ENCODE measurements at regions not wholly inside any gene's neighbourhood (a gene's known extent, or its start where the extent isn't known, plus 50 kb on each side); places are given as distances from the start of the nearest gene placed in this dataset.
A peak's percentile ranks its signal among the peaks of the same experiment; 100 is the strongest.

GRCh38 chr2:226585130-226585561, 214.5 kb downstream of the IRS1 start:
- no peak for DNase-seq (ENCODE audit: low read depth)
- H3K4me3 ChIP-seq (ENCODE audit: low read depth, low read length) = no peak overlapping the region

GRCh38 chr2:226584518-226585055, 215.0 kb downstream of the IRS1 start:
- no peak for DNase-seq (ENCODE audit: low read depth)
- H3K4me3 ChIP-seq (ENCODE audit: low read depth, low read length) = no peak overlapping the region

- peak; percentile 56 for DNase-seq (ENCODE audit: low read depth)
- no peak overlapping the region for H3K4me3 ChIP-seq (ENCODE audit: low read depth, low read length)
These were observed 215.9 kb downstream of the IRS1 start for GRCh38 chr2:226583715-226584114.

- DNase-seq (ENCODE audit: low read depth) = no peak
- H3K4me3 ChIP-seq (ENCODE audit: low read depth, low read length) = no peak overlapping the region
These were observed 218.0 kb downstream of the IRS1 start for GRCh38 chr2:226581661-226582060.

- H3K4me3 ChIP-seq (ENCODE audit: low read depth, low read length) = no peak overlapping the region
- no peak for DNase-seq (ENCODE audit: low read depth)
These were observed 218.6 kb downstream of the IRS1 start for GRCh38 chr2:226581004-226581403.

- H3K4me3 ChIP-seq (ENCODE audit: low read depth, low read length) = no peak overlapping the region
- no peak for DNase-seq (ENCODE audit: low read depth)
These were observed 219.2 kb downstream of the IRS1 start for GRCh38 chr2:226580403-226580802.

DNA sequence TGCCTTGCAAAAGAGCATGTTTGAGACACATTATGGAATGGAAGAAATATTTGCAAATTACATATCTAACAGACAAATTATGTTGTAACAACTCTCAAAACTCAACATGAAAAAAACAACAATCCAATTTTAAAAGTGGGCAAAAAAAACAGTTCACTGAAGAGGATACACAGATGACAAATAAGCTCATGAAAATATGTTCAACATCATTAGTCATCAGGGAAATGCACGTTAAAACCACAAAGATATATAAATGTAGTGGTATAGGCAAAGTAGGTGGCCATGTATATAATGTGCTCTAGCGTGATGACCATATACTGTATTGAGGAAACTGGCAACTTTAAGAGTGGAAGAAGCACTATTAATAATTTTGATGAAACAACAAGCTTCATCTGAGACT, 220.1 kb downstream of the IRS1 start:
- H3K4me3 ChIP-seq (ENCODE audit: low read depth, low read length) = no peak overlapping the region
- DNase-seq (ENCODE audit: low read depth) = no peak

DNA sequence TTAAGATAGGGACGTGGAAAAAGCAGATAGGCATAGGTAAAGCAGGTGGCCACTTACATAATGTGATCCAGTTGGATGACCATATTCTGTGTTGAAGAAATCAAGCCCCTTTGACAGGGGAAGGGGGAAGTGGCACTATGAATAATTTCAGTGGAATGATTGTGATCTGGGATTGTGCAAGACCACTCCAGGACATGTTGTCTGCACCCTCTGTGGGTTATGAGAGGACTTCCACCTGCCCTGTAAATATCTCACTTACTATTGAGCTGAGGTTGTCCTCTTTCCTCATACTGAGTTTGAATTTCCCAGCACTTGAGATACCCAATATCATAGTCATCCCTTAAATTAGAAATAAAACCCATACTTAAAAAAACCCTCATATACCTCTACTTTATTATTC, 220.7 kb downstream of the IRS1 start:
- DNase-seq (ENCODE audit: low read depth) = peak; percentile 55

DNA sequence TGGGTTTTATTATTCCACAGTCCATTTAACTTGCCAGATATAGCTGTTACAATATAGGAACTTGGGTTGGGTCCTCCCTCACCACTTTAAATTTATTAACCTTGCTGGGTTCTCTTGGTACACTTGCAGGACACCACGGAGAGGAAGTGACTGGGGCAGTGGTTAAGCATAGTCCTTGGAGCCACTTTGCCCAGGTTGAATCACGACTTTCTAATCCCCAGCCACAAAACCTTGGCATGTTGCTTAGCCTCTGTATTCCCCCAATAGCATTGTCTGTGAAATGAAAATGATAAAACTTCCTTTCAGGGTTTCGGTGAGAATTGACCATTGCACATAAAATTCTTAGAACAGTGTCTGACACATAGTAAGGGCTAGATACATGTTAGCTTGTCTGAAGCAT, 221.2 kb downstream of the IRS1 start:
- no peak for DNase-seq (ENCODE audit: low read depth)
- H3K4me3 ChIP-seq (ENCODE audit: low read depth, low read length) = no peak overlapping the region

More for the DNA sequence above, 220.7 kb downstream of the IRS1 start:
- H3K4me3 ChIP-seq (ENCODE audit: low read depth, low read length) = no peak overlapping the region

DNA sequence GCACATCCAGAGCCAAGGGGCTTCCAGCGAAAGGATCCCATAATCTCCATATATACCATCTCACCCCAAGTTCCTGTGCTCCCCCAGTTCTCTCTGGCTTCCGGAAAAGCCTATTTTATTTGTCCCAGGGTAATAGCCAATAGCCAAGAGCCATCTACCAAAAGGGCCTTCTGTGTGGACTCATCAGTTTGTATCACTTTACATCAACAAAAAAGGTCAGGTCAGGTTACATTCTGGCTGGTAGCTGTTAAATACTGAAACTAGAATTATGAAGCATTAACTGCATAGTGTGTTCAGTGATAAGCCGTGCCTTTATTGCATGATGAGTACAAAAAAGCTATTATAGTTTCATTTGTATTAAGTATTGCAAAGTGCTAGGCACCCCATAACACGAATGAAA, 223.7 kb downstream of the IRS1 start:
- H3K4me3 ChIP-seq (ENCODE audit: low read depth, low read length) = no peak overlapping the region
- no peak for DNase-seq (ENCODE audit: low read depth)

DNA sequence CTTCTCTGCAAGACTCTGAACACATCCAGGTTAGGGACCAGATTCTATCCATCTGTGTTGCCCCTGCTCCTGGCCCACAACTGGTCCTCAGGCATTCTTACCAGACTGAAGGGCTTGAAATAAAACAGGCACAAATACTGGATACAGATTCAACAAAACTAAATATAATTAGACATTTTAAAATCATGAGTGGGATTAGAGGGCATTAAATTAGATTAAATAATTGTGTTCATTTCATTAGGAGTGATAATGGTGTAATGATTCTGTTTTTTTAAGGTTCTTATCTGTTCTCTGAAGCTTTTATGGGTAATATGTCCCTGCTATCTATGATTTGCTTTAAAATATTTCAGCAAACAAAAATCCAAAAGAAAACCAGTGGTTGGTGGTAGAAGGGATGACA, 226.5 kb downstream of the IRS1 start:
- H3K4me3 ChIP-seq (ENCODE audit: low read depth, low read length) = no peak overlapping the region
- DNase-seq (ENCODE audit: low read depth) = no peak

GRCh38 chr2:226564667-226565066, 235.0 kb downstream of the IRS1 start:
- no peak overlapping the region for H3K4me3 ChIP-seq (ENCODE audit: low read depth, low read length)
- DNase-seq (ENCODE audit: low read depth) = no peak

DNA sequence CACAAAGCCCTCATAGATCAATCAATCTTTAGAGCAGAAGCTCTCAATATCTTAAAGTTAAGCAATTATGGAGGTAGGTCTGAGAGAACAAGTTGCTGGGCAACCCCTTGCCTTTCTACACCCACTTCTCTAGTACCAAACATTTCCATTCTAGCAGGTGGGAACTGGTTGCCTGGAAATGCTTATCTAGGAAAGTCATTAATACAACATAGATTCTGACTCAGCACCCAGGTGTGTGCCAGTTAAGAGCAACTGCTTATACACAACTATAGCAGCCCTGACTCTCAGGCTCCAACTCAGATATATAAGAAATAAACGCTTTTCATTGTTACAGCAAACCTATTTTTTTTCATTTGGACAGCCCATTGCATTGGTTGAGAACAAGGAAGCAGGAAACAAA, 237.7 kb downstream of the IRS1 start:
- H3K4me3 ChIP-seq (ENCODE audit: low read depth, low read length) = no peak overlapping the region
- no peak for DNase-seq (ENCODE audit: low read depth)

DNA sequence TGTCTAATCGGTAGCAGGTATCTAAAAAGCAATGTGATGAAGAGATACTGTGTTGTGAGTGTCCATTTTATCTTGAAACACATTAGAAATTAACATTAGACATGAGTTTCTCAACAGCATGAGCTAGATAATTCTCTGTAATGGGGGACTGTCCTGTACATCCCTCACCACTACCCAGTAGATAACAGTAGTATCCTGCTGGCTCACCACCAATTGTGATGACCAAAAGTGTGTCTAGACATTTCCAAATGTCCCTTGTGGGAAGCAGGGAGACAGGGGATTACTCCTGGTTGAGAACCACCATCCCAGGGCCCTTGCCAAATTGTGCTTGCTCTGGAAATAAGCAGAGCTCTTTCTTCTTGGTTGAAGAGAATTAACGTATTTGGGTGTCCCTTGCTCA, 239.3 kb downstream of the IRS1 start:
- DNase-seq (ENCODE audit: low read depth) = no peak
- no peak overlapping the region for H3K4me3 ChIP-seq (ENCODE audit: low read depth, low read length)

DNA sequence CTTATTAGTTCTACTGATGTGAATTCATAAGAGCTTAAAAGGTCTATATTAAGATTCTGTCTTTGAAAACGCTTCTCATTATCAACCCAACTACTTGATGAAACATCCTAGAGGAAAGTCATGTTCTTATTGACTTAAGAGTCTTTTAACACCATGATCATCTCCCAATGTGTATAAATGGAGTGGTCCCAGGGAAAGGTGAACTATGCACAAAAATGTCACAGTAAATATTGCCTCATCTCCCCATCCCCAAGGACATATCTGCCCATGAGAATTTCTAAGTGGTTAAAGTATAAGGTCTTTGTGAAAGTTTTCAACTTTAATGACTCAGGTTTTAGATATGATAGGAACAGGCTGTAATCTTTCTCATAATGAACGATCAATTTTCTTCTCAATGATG, 240.1 kb downstream of the IRS1 start:
- no peak for DNase-seq (ENCODE audit: low read depth)
- no peak overlapping the region for H3K4me3 ChIP-seq (ENCODE audit: low read depth, low read length)

DNA sequence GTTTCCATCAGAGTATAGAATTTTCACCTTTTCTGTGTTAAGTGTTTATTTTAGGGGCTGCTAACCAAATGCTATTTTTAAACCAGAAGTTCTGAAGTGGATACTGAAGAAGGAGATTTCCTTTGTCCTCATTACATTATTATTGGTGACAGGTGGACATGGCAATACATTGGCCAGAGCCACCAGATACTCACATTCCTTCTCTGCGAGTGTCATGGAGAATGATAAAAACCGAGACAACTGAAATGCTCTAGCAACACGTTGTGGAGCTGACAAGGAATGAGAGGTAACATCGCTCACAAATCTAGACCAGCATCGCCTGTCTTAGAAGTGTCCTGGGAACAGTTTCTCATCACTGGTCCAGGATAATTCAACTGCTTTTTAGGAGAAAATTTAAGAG, 241.2 kb downstream of the IRS1 start:
- H3K4me3 ChIP-seq (ENCODE audit: low read depth, low read length) = no peak overlapping the region
- no peak for DNase-seq (ENCODE audit: low read depth)

DNA sequence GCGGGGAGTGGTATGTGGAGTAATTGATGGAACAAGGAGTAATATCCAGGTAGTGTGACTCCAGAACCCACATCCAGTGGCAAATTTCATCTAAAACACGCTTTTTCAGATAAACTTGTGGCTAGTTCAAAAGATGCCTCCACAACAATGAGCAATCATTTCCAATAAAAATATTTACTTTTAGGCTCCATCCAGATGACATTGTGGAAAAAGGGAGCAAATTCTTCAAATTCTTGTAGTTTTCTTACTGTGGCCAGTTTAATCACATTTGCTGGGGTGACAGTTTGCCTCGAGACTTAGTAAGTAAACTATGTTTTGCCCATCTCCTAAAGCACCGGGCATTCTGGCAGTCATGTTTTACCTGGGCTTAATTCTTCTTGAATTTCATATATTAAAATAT, 243.6 kb downstream of the IRS1 start:
- H3K4me3 ChIP-seq (ENCODE audit: low read depth, low read length) = no peak overlapping the region
- no peak for DNase-seq (ENCODE audit: low read depth)

DNA sequence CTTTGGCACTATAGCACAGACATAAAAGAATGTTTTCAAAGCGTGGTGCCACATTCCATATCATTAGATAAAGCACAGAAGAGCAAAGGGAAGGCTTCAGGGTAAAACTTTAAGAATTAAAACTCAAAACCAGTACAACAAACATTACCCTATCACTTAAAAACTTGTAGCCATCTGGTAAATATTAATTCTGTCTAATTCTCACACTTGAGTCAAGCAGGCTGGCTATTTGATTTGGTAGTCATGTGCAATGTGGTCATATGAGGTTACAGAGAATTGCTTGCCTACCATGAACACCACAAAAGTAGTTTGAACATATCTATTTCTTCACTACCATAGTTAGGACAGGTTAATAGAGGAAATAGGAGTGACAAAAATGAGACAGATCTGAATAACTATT, 244.9 kb downstream of the IRS1 start:
- DNase-seq (ENCODE audit: low read depth) = no peak
- H3K4me3 ChIP-seq (ENCODE audit: low read depth, low read length) = no peak overlapping the region

DNA sequence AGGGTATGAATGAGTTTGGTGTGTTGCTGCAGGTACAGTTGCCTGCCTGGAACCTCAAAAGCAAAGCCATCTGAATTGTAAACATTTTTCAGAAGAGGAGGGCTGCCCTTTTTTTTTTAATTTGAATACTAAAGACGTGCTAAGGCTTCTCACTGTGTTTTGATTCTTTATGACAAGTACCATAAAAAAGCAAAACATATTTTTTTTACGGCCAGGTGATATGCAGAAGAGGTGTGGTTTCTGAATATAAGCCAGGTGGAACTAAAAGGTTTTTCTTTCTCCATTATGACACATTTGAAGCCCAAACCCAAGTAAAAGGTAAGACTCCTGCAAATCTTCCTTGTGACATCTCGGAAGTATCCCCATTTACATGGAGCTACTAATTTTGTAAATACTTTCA, 246.3 kb downstream of the IRS1 start:
- DNase-seq (ENCODE audit: low read depth) = no peak
- H3K4me3 ChIP-seq (ENCODE audit: low read depth, low read length) = no peak overlapping the region

DNA sequence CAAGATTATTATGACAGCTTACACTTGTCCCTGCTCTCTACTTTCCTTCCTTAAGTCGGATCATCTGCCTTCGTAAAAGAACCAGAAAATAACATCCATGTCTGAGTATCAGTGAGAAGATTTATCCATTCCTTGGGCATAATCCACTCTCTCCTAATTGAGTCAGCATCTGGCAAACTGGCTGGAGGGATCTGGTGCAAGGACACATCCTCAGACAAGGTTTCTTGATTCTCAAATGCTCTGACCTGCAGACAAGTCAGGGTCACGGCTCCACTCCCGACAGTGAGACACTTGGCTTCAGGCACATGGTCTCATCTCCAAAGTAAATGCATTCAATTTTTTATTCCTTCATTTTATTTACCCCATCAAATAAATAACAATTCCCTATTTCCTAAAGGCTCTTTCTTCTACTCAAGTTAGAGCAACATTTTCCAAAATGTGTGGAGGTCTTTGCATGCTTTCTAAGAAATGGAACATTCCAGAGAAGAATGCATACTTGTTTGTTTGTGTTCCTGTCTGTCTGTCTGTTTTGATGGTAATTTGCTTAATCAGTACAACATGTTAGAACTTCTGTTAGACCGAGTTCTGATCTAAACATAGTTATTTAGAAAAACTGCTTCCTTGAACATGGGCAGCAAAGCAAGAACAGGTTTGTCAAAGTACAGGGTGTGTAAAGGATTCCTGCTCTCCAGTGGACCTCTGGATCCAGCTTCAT, 246.9 kb downstream of the IRS1 start:
- DNase-seq (ENCODE audit: low read depth) = no peak
- no peak overlapping the region for H3K4me3 ChIP-seq (ENCODE audit: low read depth, low read length)

- no peak for DNase-seq (ENCODE audit: low read depth)
- H3K4me3 ChIP-seq (ENCODE audit: low read depth, low read length) = no peak overlapping the region
These were observed 247.9 kb downstream of the IRS1 start for GRCh38 chr2:226551522-226552250.
